NB4 (cell line): ENCODE measurements at regions not wholly inside any gene's neighbourhood (a gene's known extent, or its start where the extent isn't known, plus 50 kb on each side); places are given as distances from the start of the nearest gene placed in this dataset.

Experiments
- CTCF ChIP-seq: IDR thresholded peaks from one replicate; pipeline ENCODE4 v1.5.1; 2012; ENCODE audit warnings: low read depth, low read length
- MAX ChIP-seq: IDR thresholded peaks from 2 replicates; pipeline ENCODE4 v1.6.1; 2011; ENCODE audit warnings: low read depth, low read length

- TF ChIP-seq CTCF (no peak), MAX (no peak)
These were observed 805.3 kb downstream of the SATB2 start for GRCh38 chr2:198652461-198652860.
